ENCODE measurements at regions not wholly inside any gene's neighbourhood (a gene's known extent, or its start where the extent isn't known, plus 50 kb on each side); places are given as distances from the start of the nearest gene placed in this dataset.

DNA sequence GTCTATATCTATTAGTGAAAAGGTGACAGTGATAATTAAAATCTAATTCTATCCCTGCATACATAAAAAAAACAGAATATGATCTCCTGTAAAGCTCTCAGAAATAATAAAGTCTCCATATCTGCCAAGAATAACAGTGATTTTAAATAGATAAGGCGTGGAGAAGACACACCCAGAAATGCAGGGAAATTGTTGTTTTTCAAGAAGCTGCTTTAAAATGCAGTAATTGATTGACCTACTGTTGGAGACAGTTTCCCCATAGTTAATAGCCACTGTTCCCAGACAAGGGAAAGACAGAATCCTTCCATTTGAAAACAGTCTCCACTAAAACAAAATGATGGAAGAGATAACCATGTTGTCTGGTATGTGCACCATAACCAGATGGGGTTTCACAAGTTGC, 571.5 kb upstream of the CDH5 start:
- no peak for DNase-seq (ENCODE audit: low read depth)

DNA sequence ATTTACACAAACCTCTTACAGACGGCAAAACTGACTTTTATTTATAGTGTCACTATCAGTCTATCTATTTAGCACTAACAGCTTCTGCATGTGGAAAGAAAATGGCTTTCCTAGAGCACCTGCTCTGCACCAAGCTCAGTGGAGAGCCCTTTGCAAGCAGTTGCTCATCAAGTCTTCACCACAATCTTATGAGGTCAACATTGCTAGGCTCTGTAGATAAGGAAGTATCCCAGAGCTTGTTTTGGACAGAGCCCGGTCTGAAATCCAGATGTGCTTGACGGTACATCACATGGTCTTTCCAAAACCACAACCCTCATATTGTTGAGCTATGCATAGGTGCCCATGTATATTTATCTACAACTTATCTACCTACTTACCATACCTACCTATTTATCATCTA, 572.7 kb upstream of the CDH5 start:
- no peak for DNase-seq (ENCODE audit: low read depth)

DNA sequence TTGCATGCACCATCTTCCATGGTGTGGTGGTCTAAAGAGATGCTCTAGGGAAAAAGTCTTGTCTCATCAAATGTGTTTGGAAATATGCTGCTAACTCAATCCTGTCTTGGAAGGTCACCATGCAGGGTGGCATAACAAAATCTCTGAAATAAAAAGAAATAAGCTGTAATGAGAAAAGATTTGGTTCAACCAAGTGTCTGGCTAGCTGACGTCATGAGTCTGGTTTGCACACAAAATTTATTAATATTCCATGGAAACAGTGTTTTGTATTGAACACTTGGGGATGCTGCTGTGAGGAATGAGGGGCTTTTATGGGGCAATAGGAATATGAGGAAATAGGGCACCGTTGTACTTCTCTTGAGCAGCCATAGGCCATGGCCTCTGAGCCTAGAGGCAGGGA, 575.7 kb upstream of the CDH5 start:
- DNase-seq (ENCODE audit: low read depth) = no peak

DNA sequence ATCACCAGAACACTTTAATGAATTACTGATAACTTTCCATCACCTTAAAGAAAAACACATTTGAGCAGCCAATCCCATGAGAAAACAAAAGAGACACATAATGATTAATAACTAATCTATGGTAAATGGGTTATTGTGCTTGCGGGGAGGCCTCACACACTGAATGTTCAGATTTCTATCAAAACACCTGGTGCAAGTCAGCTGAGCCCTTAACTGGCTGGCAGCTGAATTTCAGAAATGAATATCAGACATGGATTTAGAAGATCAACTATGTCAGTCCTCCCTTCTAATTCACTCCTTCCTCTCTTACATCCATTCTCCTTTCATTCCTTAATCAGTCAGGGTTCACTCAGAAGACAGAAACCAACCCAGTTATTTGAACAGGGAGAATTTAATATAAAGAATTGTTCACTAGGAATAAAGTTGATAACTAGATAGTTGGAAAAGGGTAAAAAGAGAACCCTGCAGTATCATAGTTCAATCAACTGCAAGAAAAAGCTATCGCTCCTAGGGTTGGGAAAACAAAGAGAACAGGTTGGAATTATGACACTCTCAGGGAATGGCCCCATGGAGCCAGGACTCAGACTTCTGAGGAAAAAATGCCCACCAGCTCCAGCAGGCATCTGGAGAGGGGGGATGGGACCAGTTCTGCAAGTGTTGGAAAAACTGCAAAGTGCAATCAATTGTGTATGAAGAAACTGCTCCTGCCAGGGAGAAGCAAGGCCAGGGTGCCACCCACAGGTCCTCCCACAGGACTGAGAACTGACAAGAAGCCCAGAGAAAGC, 577.1 kb upstream of the CDH5 start:
- no peak for DNase-seq (ENCODE audit: low read depth)

DNA sequence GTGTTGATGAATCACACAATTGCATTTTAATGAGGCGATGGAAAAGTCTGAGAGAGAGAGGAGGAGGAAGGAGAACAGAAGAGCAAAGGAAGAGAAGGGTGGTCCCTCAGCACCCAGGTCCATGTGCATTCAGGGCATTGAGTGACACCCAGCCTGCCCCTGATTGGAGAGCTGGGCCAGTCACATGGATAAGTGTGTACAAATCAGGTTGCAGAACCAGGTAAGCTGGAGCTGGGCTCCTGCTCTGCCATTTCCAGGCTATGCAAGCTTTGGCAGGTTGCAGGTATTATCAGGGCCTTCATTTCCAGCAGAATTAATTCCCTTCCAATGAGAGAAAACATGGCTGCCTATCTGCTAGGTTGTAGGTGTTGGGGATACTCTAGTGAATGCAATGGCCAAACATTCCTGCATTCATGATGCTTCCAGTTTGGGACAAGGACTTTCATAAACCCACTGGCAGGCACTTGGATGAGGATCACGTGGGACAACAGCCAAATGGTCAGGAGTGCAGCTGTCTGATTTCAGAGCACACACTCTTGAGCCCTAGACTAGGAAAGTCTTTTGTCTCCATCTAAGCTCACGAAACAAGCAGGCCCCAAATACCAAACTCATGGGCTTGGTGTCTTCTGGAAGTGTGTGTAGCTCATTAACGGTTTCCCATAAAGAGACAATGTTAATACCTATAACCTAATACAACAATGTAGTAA, 577.9 kb upstream of the CDH5 start:
- DNase-seq (ENCODE audit: low read depth) = no peak

DNA sequence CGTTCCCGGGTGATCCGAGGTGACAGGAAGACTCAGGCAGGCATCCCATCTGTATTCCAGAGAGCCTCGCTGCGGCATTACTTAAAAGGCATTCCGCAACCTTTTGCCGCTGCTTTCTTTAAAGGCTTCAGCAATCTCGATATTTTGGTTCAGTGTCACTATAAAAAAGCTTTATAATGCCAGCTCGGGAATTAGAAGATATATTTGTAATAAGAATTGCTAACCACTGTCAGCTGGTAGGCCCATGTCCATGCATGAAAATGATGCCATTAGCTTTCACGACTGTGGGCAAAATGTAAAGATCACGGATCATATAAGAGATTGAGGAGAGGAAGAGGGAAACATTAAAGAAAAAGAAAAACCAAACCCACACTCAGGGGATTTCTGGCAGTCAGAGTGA, 578.6 kb upstream of the CDH5 start:
- DNase-seq (ENCODE audit: low read depth) = no peak

DNA sequence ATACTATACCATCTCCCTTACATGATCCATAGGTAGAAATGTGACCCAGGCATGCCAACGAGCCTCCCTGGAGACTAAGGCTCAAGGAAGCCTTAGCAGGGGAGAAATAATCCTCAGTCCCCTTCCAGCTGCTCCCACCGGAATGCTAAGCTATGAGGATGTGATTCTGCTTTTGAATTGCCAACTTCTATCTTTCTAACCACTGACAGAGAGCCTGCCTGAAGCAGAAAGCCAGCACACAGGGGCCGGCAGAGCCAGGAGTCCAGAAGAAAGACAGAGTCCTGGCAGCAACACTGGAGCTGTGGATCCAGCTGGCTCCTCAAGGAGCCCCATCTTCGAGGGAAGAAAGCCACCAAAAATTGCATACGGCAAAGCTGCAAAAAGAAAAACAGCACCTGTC, 579.6 kb upstream of the CDH5 start:
- DNase-seq (ENCODE audit: low read depth) = no peak

DNA sequence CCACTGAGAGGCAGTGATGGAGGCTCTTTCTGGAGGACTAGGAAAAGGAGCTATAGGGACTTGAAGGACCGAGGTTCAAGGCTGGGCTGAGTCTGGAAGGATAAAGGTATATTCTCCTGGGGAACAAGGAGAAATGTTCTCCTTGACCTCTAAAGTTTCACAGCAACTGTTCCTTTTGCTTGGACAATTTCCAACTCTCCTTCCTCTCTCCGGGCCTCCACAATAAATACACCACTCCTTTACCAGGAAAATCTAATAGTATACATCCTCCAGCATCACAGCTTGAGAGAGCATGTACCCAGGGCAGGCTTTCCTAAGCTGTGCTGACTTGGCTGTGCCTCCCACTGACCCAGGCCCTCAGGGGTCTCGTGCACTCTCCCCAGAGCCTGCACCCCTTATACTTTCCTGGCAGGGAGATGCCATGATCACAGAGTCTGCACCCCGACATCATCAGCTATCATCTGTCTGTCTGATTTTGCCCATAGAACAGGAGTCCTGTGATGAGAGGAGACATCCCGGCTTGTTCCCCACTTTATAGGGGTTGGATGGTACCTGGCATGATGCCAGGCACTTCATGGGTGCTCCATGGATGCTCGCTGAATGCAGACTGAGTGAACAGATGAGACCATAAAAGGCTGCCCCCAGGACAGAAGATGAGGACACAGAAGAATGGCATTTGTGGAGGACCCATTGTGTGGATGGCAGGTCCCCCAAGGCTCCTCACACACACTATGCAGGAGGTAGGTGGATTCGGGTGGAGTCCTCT, 582.6 kb upstream of the CDH5 start:
- DNase-seq (ENCODE audit: low read depth) = no peak

DNA sequence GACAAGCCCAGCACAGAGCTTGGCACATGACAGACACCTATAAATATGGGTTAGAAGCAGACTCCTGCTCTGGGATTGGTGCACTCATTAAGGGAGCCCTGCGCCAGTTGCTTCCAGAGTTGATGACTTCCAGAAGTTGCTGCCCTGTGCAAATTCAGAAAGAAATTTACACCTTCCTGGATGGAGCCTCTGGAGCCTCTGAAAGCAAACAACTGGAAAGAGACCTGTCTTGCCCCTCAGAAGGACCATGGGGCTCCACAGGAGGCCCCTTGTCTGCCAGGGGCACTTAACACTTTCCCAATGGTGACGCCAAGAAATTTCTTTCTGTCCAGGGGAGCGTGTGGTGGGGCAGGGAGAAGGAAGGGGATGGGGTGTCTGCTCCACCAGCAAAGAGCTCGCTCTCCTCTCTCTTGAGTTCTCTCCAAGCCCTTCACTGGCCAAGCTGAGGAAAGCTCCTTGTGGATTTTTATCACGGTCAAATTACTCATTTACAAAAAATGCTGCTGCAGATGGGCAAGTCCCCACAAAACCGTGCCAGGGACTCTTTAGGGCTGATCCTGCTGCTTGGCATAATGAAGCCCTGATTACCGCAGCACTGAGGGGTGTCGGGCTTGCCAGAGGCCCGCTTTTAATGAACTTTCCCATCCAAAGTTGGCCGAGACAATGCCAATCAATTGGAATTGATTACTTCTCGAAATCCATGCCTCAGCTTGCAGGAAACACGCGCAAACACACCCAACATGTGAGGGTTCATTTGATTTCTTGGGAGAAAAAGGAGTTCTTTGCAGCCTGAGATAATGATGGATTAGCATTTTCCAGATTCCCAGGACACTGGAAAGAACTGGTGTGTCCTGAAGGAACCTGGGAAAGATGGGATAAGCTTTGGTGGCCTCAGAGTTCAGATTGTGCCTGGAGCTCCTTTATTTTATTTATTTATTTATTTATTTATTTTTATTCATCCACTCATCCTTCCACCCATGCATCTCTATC, 583.6 kb upstream of the CDH5 start:
- DNase-seq (ENCODE audit: low read depth) = peak; percentile 87

DNA sequence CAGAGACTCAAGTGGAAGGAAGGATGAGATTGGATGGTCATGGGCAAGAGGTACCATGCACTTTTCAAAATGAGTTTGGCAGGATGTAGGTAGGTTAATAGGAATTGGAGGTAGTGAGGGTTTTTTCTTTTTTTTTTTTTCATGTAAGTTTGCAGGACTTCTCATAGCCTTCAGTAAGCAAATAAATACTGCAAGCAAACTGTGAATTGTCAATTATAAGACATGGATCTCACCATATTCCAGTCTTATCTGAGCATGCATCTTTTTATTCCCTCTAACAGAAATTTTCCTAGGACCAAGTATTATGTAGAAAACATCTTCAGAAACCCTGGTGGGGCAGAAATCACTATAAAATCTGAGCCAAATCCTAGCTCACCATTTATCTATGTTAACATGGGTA, 584.6 kb upstream of the CDH5 start:
- DNase-seq (ENCODE audit: low read depth) = no peak

DNA sequence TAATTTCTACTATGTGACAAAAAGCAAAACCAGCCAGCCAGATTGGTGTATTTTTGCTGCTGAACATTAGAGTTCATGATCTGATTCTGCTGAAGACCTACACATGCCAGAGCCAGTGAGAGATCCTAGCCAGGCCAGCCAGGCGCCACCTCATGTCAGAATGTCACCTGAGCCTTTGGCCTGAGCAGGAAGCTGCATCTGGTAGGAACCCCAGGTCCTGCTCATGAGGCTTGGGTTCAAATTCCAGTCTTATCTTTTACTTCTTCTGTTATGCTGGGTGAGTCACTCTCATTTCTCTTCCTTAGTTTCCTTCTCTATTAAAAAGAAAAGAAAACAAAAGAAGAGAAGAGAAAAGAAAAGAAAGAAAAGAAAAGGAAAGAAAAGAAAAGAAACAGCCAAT, 585.1 kb upstream of the CDH5 start:
- peak; percentile 13 for DNase-seq (ENCODE audit: low read depth)

DNA sequence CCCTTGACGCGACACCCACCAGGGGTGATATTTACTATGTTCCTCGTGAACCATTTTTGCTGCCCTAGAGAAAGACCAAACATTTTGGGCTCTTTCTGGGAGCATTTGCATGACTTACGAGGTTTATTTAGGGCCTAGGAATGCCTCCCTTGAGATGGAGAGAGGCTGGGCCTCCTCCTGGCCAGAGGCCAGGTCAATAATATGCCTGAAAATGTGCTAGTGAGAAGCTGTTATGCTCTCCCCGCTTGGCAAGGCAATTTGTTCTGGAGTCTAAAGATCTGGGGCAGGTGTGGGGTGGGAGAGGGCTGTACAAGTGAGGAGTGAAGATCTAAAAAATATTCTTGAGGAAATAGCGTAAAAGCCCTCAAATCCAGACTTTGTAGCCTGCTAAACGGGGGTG, 587.3 kb upstream of the CDH5 start:
- no peak for DNase-seq (ENCODE audit: low read depth)

DNA sequence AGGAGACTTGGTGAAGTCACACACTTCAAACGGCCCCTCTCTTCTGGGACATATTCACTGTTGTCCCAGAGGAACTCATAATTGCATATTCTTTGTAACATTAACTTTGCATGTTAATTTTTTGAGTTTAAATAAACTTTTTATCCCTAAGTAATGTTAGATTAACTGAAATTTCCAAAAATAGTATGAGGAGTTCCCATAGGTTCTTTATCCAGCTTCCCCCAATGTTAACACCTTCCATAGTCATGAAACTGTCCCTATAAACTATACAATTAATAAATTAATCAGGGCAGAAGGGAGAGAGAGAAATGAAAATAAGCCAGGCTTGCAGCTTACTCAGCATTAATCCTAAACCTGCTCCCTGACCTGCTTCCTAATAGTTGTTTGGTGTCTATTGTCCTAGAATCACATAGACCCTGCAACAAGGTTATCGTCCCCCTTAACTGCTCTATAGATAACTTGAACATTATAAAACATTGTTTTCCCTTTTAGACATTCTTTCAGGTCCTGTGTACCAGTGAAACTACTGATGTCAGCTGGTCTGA, 589.8 kb upstream of the CDH5 start:
- DNase-seq (ENCODE audit: low read depth) = no peak

DNA sequence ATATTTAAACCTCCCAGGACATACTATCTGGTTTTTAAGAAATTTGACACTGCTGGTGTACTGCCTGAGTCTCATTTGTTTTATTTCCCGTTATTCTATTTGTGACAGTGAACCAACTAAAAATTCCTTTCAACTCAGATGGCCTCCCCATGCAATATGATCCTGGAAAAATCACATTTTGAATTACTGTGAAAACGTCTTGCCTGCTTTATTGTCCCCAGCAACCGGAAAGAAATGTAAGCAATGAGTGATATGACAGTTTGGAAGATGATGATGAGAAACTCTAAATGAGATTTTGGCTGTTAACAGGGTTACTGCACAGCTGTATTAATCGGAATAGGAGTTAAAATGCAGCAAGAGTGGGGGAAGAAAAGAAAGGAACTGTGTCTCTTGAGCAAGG, 590.7 kb upstream of the CDH5 start:
- no peak for DNase-seq (ENCODE audit: low read depth)

DNA sequence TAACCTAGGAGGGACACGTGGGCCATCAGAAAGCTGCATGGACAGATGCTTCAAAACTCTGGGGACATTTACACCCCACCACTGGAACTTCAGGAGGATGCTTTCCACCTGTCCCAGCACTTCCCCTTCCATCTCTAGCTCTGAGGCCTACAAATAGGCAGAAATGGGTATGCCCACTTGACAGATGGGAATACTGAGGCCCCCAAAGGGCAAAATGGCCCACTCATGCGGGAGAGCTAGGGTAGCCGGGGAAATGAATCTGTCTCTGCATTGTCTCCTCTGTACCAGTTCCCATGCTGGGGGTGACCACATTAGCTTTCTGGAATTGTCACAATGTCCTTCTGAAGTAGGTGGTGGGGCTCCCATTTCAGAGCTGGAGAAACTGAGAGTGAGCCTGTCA, 592.1 kb upstream of the CDH5 start:
- no peak for DNase-seq (ENCODE audit: low read depth)

DNA sequence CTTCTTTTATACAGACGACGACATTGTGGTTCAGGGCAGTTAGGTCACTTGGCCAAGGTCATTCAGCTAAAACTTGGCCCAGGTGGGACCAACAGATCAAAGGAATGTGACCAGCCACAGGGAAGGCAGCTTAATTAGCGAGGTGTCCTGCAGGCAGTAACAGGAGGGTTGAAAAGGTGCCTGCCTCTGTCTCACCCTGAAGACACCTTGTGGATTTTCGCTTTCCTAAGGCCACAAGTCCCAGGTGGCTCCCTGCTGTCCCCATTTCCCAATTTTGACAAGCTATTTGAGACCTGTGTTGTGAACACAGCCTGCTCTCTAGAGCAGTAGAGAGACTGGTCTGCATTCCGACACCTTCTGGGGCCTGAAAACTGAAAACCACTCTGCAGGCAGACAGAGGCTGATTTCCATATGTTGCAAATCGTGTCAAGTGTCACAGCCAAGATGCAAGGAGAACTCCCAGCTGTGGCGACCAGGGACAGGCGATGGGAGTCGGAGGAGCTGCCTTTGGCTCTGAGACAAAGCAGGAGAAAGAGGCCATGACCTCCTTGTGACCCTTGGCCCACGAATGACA, 593.1 kb upstream of the CDH5 start:
- DNase-seq (ENCODE audit: low read depth) = no peak

DNA sequence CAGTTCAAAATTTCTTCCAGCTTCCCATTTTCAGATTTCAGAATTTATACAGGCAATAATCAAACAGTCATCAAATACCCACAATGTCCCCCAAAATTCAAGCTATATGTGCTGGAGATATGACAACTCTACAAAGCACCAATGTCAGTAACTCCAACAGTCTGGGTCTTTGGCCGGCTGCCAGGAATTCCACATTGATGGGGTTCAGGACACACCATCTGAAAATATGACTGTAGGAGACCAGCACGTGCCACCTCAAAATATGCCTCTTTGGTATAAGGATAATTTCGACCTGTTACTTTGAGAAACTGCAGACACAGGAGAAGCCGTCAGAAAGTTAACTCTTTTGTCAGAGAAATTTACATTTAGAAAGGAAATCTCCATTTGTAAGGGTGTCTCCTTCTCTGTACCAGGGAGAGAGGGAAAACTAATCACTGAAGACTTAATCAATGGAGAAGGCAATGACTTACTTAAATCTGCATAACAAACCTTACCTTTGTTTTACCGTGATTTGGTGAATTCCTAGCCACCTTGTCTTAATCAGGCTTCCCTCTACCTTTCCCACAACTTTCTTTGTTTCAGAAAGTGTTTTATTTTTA, 594.3 kb upstream of the CDH5 start:
- no peak for DNase-seq (ENCODE audit: low read depth)

DNA sequence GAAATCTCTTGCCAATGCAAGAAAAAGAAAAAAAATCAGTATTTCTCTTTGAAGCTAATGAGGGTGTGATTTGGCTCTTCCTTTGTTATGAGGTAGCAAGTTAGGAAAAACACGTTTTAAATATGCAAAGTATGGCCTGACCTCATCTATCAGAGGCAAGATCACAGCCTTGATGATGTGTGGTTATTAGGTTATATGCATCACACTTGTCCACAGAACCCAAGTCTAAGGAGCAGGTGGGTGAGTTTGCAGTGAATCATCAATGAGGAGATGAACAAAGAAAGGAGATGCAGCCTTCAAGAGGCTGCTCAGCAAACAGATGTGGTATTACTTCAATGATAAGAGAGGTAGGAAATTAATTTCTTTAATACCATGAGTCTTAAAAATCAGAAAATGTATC, 594.8 kb upstream of the CDH5 start:
- peak; percentile 41 for DNase-seq (ENCODE audit: low read depth)

DNA sequence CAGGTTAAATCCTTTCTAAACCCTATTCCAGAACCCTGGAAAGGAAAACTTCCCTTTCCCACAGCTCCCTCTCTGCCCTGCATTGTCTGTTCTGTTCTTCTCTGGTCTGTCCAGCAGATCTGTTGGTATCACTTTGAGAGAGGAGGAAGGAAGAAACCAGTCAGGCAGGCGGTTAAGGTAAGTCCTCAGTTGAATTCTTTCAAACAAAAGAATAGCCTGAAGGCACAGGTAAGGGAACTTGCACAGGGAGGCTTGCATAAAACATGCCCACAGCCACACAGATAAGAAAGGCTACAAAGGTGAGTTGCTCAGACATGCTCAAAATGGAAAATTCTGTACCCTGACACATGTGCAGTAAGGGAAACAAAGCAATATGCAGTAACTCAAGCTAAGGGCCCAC, 595.7 kb upstream of the CDH5 start:
- no peak for DNase-seq (ENCODE audit: low read depth)

DNA sequence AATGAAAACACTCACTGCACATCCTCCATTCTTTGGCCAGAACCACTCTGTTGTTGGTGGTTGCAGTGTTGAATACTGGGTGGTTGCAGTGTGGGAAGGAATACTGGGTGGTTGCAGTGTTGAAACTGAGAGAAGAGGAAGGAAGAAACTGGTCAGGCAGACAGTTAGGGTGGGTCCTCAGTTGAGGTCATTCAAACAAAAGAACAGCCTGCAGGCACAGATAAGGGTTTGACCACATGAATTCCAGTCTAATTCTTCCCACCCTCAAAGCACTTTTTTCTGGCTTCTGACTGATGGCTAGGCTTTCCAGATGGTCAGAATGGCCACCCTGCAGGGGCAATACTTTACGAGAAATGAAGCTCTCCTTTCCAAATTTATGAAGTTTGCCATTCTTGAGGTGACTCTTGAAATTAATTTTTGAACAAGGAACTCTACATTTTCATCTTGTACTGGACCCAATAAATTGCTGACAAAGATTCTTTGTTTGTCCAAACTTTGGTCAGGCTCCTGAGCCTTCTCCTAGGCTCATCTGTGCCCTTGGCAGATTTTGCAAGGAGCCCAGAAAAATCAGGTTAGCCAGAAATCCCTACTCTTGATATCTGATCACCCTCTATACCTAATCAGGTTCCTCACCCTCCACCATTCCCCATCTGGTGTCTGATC, 596.6 kb upstream of the CDH5 start:
- DNase-seq (ENCODE audit: low read depth) = peak; percentile 72

All from M059J (cell line).